HG02970 (cell line): ENCODE measurements at regions not wholly inside any gene's neighbourhood (a gene's known extent, or its start where the extent isn't known, plus 50 kb on each side); places are given as distances from the start of the nearest gene placed in this dataset.

Experiments used
- ATAC-seq: cut with Tn5 transposase; IDR thresholded peaks from one replicate; pipeline ENCODE4 v1.9.1; 2021; ENCODE audit warnings: mild to moderate bottlenecking, moderate library complexity, moderate number of reproducible peaks; ENCODE audit not compliant: unreplicated experiment, low FRiP score

- ATAC-seq, result no peak
Observed at GRCh38 chr4:13260513-13260912, 223.6 kb downstream of the RAB28 start.

- no peak for ATAC-seq
Observed at GRCh38 chr4:13250263-13250662, 233.9 kb downstream of the RAB28 start.

GRCh38 chr4:13248621-13249298 is 235.4 kb downstream of the RAB28 start:
- ATAC-seq, result no peak

- no peak for ATAC-seq
Observed at GRCh38 chr4:13246107-13246506, 238.0 kb downstream of the RAB28 start.

- ATAC-seq, result no peak
Observed at GRCh38 chr4:13244444-13244843, 239.7 kb downstream of the RAB28 start.

GRCh38 chr4:13243152-13243551 is 241.0 kb downstream of the RAB28 start:
- ATAC-seq, result no peak

GRCh38 chr4:13240066-13240465 is 244.1 kb downstream of the RAB28 start:
- ATAC-seq, result no peak

GRCh38 chr4:13238936-13239335 is 245.2 kb downstream of the RAB28 start:
- no peak for ATAC-seq

- ATAC-seq, result no peak
Observed at GRCh38 chr4:13236485-13236884, 247.7 kb downstream of the RAB28 start.

GRCh38 chr4:13233755-13234154 is 250.4 kb downstream of the RAB28 start:
- no peak for ATAC-seq

- no peak for ATAC-seq
Observed at GRCh38 chr4:13219971-13220370, 264.2 kb downstream of the RAB28 start.

GRCh38 chr4:13218326-13218958 is 265.7 kb downstream of the RAB28 start:
- no peak for ATAC-seq

GRCh38 chr4:13215560-13215959 is 268.6 kb downstream of the RAB28 start:
- ATAC-seq, result no peak

- ATAC-seq, result no peak
Observed at GRCh38 chr4:13212936-13213335, 271.2 kb downstream of the RAB28 start.

- no peak for ATAC-seq
Observed at GRCh38 chr4:13209600-13209999, 274.5 kb downstream of the RAB28 start.

- no peak for ATAC-seq
Observed at GRCh38 chr4:13208558-13209193, 275.5 kb downstream of the RAB28 start.

GRCh38 chr4:13207226-13207625 is 276.9 kb downstream of the RAB28 start:
- ATAC-seq, result no peak

- ATAC-seq, result no peak
Observed at GRCh38 chr4:13203101-13203500, 281.0 kb downstream of the RAB28 start.

GRCh38 chr4:13202701-13203100 is 281.4 kb downstream of the RAB28 start:
- no peak for ATAC-seq

- ATAC-seq, result no peak
Observed at GRCh38 chr4:13201241-13201640, 282.9 kb downstream of the RAB28 start.

- ATAC-seq, result no peak
Observed at GRCh38 chr4:13196721-13197120, 287.4 kb downstream of the RAB28 start.

- no peak for ATAC-seq
Observed at GRCh38 chr4:13193662-13194061, 290.5 kb downstream of the RAB28 start.
